ENCODE measurements at regions not wholly inside any gene's neighbourhood (a gene's known extent, or its start where the extent isn't known, plus 50 kb on each side); places are given as distances from the start of the nearest gene placed in this dataset.
"Not testable (repeated sequence)": the region's sequence is repeated elsewhere in the genome, so short reads cannot be mapped to it uniquely, and the experiment has no call there.

GRCh38 chrX:96575011-96575410, 109.6 kb upstream of the DIAPH2 start:
- H3K27ac ChIP-seq, result no peak overlapping the region
- H3K4me3 ChIP-seq, result no peak overlapping the region
- H3K27me3 ChIP-seq (replicated peaks), result no peaks in the 10 kb centered on the region
- H3K4me1 ChIP-seq (replicated peaks), result no peaks in the 10 kb centered on the region
- no peaks in the 10 kb centered on the region for H3K36me3 ChIP-seq
- no peak for DNase-seq (ENCODE audit: low read depth in 1 of 2, low spot score in 2 of 2)
- H3K9me3 ChIP-seq (replicated peaks), result no peaks in the 10 kb centered on the region

- Histone ChIP-seq H3K4me1 (replicated peaks) (no peaks in the 10 kb centered on the region), H3K27ac (no peak overlapping the region), H3K27me3 (replicated peaks) (no peaks in the 10 kb centered on the region), H3K9me3 (replicated peaks) (no peaks in the 10 kb centered on the region), H3K4me3 (no peak overlapping the region), H3K36me3 (no peaks in the 10 kb centered on the region)
- no peak for DNase-seq (ENCODE audit: low read depth in 1 of 2, low spot score in 2 of 2)
Observed at GRCh38 chrX:96576368-96576767, 108.3 kb upstream of the DIAPH2 start.

- no peaks in the 10 kb centered on the region for H3K4me1 ChIP-seq (replicated peaks)
- no peak for DNase-seq (ENCODE audit: low read depth in 1 of 2, low spot score in 2 of 2)
Observed at GRCh38 chrX:96578781-96579180, 105.9 kb upstream of the DIAPH2 start.

GRCh38 chrX:96579252-96579651, 105.4 kb upstream of the DIAPH2 start:
- no peaks in the 10 kb centered on the region for H3K9me3 ChIP-seq (replicated peaks)
- no peaks in the 10 kb centered on the region for H3K4me1 ChIP-seq (replicated peaks)
- no peak for DNase-seq (ENCODE audit: low read depth in 1 of 2, low spot score in 2 of 2)
- H3K27me3 ChIP-seq (replicated peaks), result no peaks in the 10 kb centered on the region
- no peak overlapping the region for H3K4me3 ChIP-seq
- no peaks in the 10 kb centered on the region for H3K36me3 ChIP-seq
- H3K27ac ChIP-seq, result no peak overlapping the region

More at GRCh38 chrX:96578781-96579180, 105.9 kb upstream of the DIAPH2 start:
- no peaks in the 10 kb centered on the region for H3K9me3 ChIP-seq (replicated peaks)
- H3K36me3 ChIP-seq, result no peaks in the 10 kb centered on the region
- H3K27me3 ChIP-seq (replicated peaks), result no peaks in the 10 kb centered on the region
- no peak overlapping the region for H3K4me3 ChIP-seq
- no peak overlapping the region for H3K27ac ChIP-seq

GRCh38 chrX:96590403-96590802, 94.2 kb upstream of the DIAPH2 start:
- Histone ChIP-seq H3K4me3 (no peak overlapping the region), H3K27ac (no peak overlapping the region), H3K36me3 (no peaks in the 10 kb centered on the region), H3K4me1 (replicated peaks) (no peaks in the 10 kb centered on the region), H3K9me3 (replicated peaks) (no peaks in the 10 kb centered on the region), H3K27me3 (replicated peaks) (no peaks in the 10 kb centered on the region)
- no peak for DNase-seq (ENCODE audit: low read depth in 1 of 2, low spot score in 2 of 2)

GRCh38 chrX:96591421-96591820, 93.2 kb upstream of the DIAPH2 start:
- Histone ChIP-seq H3K4me3 (no peak overlapping the region), H3K9me3 (replicated peaks) (no peaks in the 10 kb centered on the region), H3K27ac (no peak overlapping the region), H3K36me3 (no peaks in the 10 kb centered on the region), H3K4me1 (replicated peaks) (no peaks in the 10 kb centered on the region), H3K27me3 (replicated peaks) (no peaks in the 10 kb centered on the region)
- no peak for DNase-seq (ENCODE audit: low read depth in 1 of 2, low spot score in 2 of 2)

GRCh38 chrX:96597847-96598246, 86.8 kb upstream of the DIAPH2 start:
- not testable (repeated sequence) for H3K4me3 ChIP-seq; DNase-seq (ENCODE audit: low read depth in 1 of 2, low spot score in 2 of 2); H3K9me3 ChIP-seq (replicated peaks); H3K4me1 ChIP-seq (replicated peaks); H3K27ac ChIP-seq; H3K36me3 ChIP-seq; H3K27me3 ChIP-seq (replicated peaks)

GRCh38 chrX:96611619-96612362, 72.9 kb upstream of the DIAPH2 start:
- Histone ChIP-seq H3K9me3 (replicated peaks) (no peaks in the 10 kb centered on the region), H3K36me3 (no peaks in the 10 kb centered on the region), H3K27ac (no peak overlapping the region), H3K4me1 (replicated peaks) (no peaks in the 10 kb centered on the region), H3K27me3 (replicated peaks) (no peaks in the 10 kb centered on the region), H3K4me3 (no peak overlapping the region)
- DNase-seq (ENCODE audit: low read depth in 1 of 2, low spot score in 2 of 2), result no peak

- H3K4me1 ChIP-seq (replicated peaks), result no peaks in the 10 kb centered on the region
- no peaks in the 10 kb centered on the region for H3K36me3 ChIP-seq
- no peak overlapping the region for H3K27ac ChIP-seq
- H3K27me3 ChIP-seq (replicated peaks), result no peaks in the 10 kb centered on the region
- no peaks in the 10 kb centered on the region for H3K9me3 ChIP-seq (replicated peaks)
- H3K4me3 ChIP-seq, result no peak overlapping the region
- DNase-seq (ENCODE audit: low read depth in 1 of 2, low spot score in 2 of 2), result no peak
Observed at GRCh38 chrX:96615448-96615847, 69.2 kb upstream of the DIAPH2 start.

- no peaks in the 10 kb centered on the region for H3K36me3 ChIP-seq
- H3K27ac ChIP-seq, result no peak overlapping the region
- H3K4me1 ChIP-seq (replicated peaks), result no peaks in the 10 kb centered on the region
- no peaks in the 10 kb centered on the region for H3K9me3 ChIP-seq (replicated peaks)
- H3K4me3 ChIP-seq, result no peak overlapping the region
- no peaks in the 10 kb centered on the region for H3K27me3 ChIP-seq (replicated peaks)
- DNase-seq (ENCODE audit: low read depth in 1 of 2, low spot score in 2 of 2), result no peak
Observed at GRCh38 chrX:96619588-96619987, 65.1 kb upstream of the DIAPH2 start.

GRCh38 chrX:96621811-96622210, 62.8 kb upstream of the DIAPH2 start:
- Histone ChIP-seq H3K4me3 (no peak overlapping the region), H3K27me3 (replicated peaks) (no peaks in the 10 kb centered on the region)
- DNase-seq (ENCODE audit: low read depth in 1 of 2, low spot score in 2 of 2), result no peak

More at GRCh38 chrX:96621811-96622210, 62.8 kb upstream of the DIAPH2 start:
- no peaks in the 10 kb centered on the region for H3K4me1 ChIP-seq (replicated peaks)
- no peaks in the 10 kb centered on the region for H3K36me3 ChIP-seq
- H3K9me3 ChIP-seq (replicated peaks), result no peaks in the 10 kb centered on the region
- H3K27ac ChIP-seq, result no peak overlapping the region
